Neural progenitor cell (in vitro differentiated cells): ENCODE measurements at regions not wholly inside any gene's neighbourhood (a gene's known extent, or its start where the extent isn't known, plus 50 kb on each side); places are given as distances from the start of the nearest gene placed in this dataset.

Source experiments
- DNase-seq: peaks from one replicate; pipeline ENCODE4 v3.0.0-alpha.2; 2016; ENCODE audit warnings: low spot score
- H2AFZ ChIP-seq: fragments of 200-600 bp; sonication (generic); replicated peaks from 2 replicates; pipeline ENCODE4 v1.6.1; 2016; ENCODE audit warnings: antibody characterized with exemption
- H3F3A ChIP-seq: fragments of 200-600 bp; sonication (generic); 2 replicates; pipeline ENCODE4 v1.6.1; 2016; ENCODE audit warnings: antibody characterized with exemption, low read depth
- H3K27ac ChIP-seq: fragments of 200-600 bp; sonication (generic); 2 replicates; pipeline ENCODE4 v1.5.1; 2016; ENCODE audit warnings: mild to moderate bottlenecking
- H3K27me3 ChIP-seq: fragments of 200-600 bp; sonication (generic); 2 replicates; pipeline ENCODE4 v1.6.1; 2016; ENCODE audit warnings: mild to moderate bottlenecking, moderate library complexity
- H3K36me3 ChIP-seq: fragments of 200-600 bp; sonication (generic); 2 replicates; pipeline ENCODE4 v1.5.1; 2016
- H3K4me1 ChIP-seq: fragments of 200-600 bp; sonication (generic); 2 replicates; pipeline ENCODE4 v1.6.1; 2016; ENCODE audit warnings: mixed run types
- H3K4me2 ChIP-seq: fragments of 200-600 bp; sonication (generic); 2 replicates; pipeline ENCODE4 v1.6.1; 2016
- H3K4me3 ChIP-seq: fragments of 200-600 bp; sonication (generic); 2 replicates; pipeline ENCODE4 v1.5.1; 2016
- H3K79me2 ChIP-seq: fragments of 200-600 bp; sonication (generic); 2 replicates; pipeline ENCODE4 v1.6.1; 2016; ENCODE audit warnings: low read depth
- H3K9ac ChIP-seq: fragments of 200-600 bp; sonication (generic); 2 replicates; pipeline ENCODE4 v1.6.1; 2016
- H3K9me3 ChIP-seq: fragments of 200-600 bp; sonication (generic); 2 replicates; pipeline ENCODE4 v1.5.1; 2016; ENCODE audit warnings: low read depth
- H4K20me1 ChIP-seq: fragments of 200-600 bp; sonication (generic); 2 replicates; pipeline ENCODE4 v1.6.1; 2016; ENCODE audit warnings: low read depth
- H3K27ac Mint-ChIP-seq: 3 replicates; pipeline ENCODE4 v1.8.0; 2021; ENCODE audit warnings: mixed read lengths
- H3K27me3 Mint-ChIP-seq: 2 replicates; pipeline ENCODE4 v1.8.0; 2022; ENCODE audit warnings: low read depth, mild to moderate bottlenecking, inconsistent platforms, moderate library complexity, mixed read lengths; ENCODE audit not compliant: insufficient read depth
- H3K36me3 Mint-ChIP-seq: 3 replicates; pipeline ENCODE4 v1.8.0; 2021; ENCODE audit warnings: mixed read lengths
- H3K4me1 Mint-ChIP-seq: 3 replicates; pipeline ENCODE4 v1.8.0; 2021; ENCODE audit warnings: mixed read lengths
- H3K4me3 Mint-ChIP-seq: 3 replicates; pipeline ENCODE4 v1.8.0; 2021; ENCODE audit warnings: mild to moderate bottlenecking, moderate library complexity, mixed read lengths
- H3K9me3 Mint-ChIP-seq: 3 replicates; pipeline ENCODE4 v1.8.0; 2020; ENCODE audit warnings: mixed read lengths
- CTCF ChIP-seq: fragments of 200-600 bp; sonication (generic); IDR thresholded peaks from 2 replicates; pipeline ENCODE4 v1.5.1; 2017; ENCODE audit warnings: antibody characterized with exemption, mild to moderate bottlenecking
- EZH2 ChIP-seq: fragments of 200-600 bp; sonication (generic); IDR thresholded peaks from 2 replicates; pipeline ENCODE4 v1.6.1; 2017; ENCODE audit warnings: antibody characterized with exemption, mild to moderate bottlenecking, moderate library complexity
- EZH2phosphoT487 ChIP-seq: fragments of 200-600 bp; sonication (generic); IDR thresholded peaks from 2 replicates; pipeline ENCODE4 v1.6.1; 2017; ENCODE audit warnings: antibody characterized with exemption

GRCh38 chr10:60453036-60453435 lies 63.4 kb upstream of the ANK3 start:
- peaks cover 10% of the 10 kb centered on the region for H3K4me1 Mint-ChIP-seq
- no peaks in the 10 kb centered on the region for H3F3A ChIP-seq
- H4K20me1 ChIP-seq, result no peaks in the 10 kb centered on the region
- H3K4me3 Mint-ChIP-seq, result no peak overlapping the region
- H3K27ac Mint-ChIP-seq, result no peak overlapping the region
- no peaks in the 10 kb centered on the region for H3K79me2 ChIP-seq
- no peaks in the 10 kb centered on the region for H3K36me3 Mint-ChIP-seq
- H3K27me3 Mint-ChIP-seq, result no peaks in the 10 kb centered on the region
- DNase-seq, result no peak
- no peaks in the 10 kb centered on the region for H3K27me3 ChIP-seq
- no peak overlapping the region for H3K4me2 ChIP-seq
- H3K9ac ChIP-seq, result no peak overlapping the region
- no peak overlapping the region for H3K27ac ChIP-seq
- H3K36me3 ChIP-seq, result no peaks in the 10 kb centered on the region
- no peak overlapping the region for H3K4me3 ChIP-seq
- H2AFZ ChIP-seq, result no peak overlapping the region
- H3K4me1 ChIP-seq, result peaks cover 10% of the 10 kb centered on the region
- no peaks in the 10 kb centered on the region for H3K9me3 Mint-ChIP-seq
- TF ChIP-seq EZH2phosphoT487 (no peak), EZH2 (no peak), CTCF (no peak)
- no peaks in the 10 kb centered on the region for H3K9me3 ChIP-seq

GRCh38 chr10:60450291-60450690 lies 60.6 kb upstream of the ANK3 start:
- Histone ChIP-seq H3K4me3 (no peak overlapping the region), H3K4me1 (peaks cover 14% of the 10 kb centered on the region), H3F3A (no peaks in the 10 kb centered on the region), H2AFZ (no peak overlapping the region), H3K9me3 (no peaks in the 10 kb centered on the region), H3K9ac (no peak overlapping the region), H3K27me3 (no peaks in the 10 kb centered on the region), H3K4me2 (no peak overlapping the region), H3K27ac (no peak overlapping the region), H3K79me2 (no peaks in the 10 kb centered on the region), H3K36me3 (no peaks in the 10 kb centered on the region), H4K20me1 (no peaks in the 10 kb centered on the region)
- no peak overlapping the region for H3K4me3 Mint-ChIP-seq
- no peak overlapping the region for H3K27ac Mint-ChIP-seq
- H3K36me3 Mint-ChIP-seq, result no peaks in the 10 kb centered on the region
- peaks cover 29% of the 10 kb centered on the region for H3K4me1 Mint-ChIP-seq
- no peak for DNase-seq
- no peaks in the 10 kb centered on the region for H3K9me3 Mint-ChIP-seq
- TF ChIP-seq EZH2 (no peak), EZH2phosphoT487 (no peak), CTCF (no peak)
- no peaks in the 10 kb centered on the region for H3K27me3 Mint-ChIP-seq

GRCh38 chr10:60448246-60448645 lies 58.6 kb upstream of the ANK3 start:
- DNase-seq, result no peak
- H3K9ac ChIP-seq, result no peak overlapping the region
- Mint-ChIP-seq H3K36me3 (no peaks in the 10 kb centered on the region), H3K27me3 (no peaks in the 10 kb centered on the region), H3K9me3 (no peaks in the 10 kb centered on the region), H3K27ac (no peak overlapping the region), H3K4me3 (no peak overlapping the region), H3K4me1 (peaks cover 24% of the 10 kb centered on the region)
- no peak for TF ChIP-seq EZH2
- no peak for TF ChIP-seq CTCF
- TF ChIP-seq EZH2phosphoT487, result no peak
- H3K4me1 ChIP-seq, result peaks cover 4% of the 10 kb centered on the region
- no peaks in the 10 kb centered on the region for H3K79me2 ChIP-seq
- no peaks in the 10 kb centered on the region for H4K20me1 ChIP-seq
- no peak overlapping the region for H2AFZ ChIP-seq
- no peak overlapping the region for H3K4me2 ChIP-seq
- no peaks in the 10 kb centered on the region for H3K27me3 ChIP-seq
- H3K36me3 ChIP-seq, result no peaks in the 10 kb centered on the region
- no peaks in the 10 kb centered on the region for H3K9me3 ChIP-seq
- no peak overlapping the region for H3K27ac ChIP-seq
- H3K4me3 ChIP-seq, result no peak overlapping the region
- no peaks in the 10 kb centered on the region for H3F3A ChIP-seq

- Histone ChIP-seq H3K4me3 (no peak overlapping the region), H3K9ac (no peak overlapping the region), H3K36me3 (no peaks in the 10 kb centered on the region), H3F3A (no peaks in the 10 kb centered on the region), H3K27me3 (no peaks in the 10 kb centered on the region), H3K9me3 (no peaks in the 10 kb centered on the region), H2AFZ (no peak overlapping the region), H3K4me1 (peaks cover 4% of the 10 kb centered on the region), H3K4me2 (no peak overlapping the region), H3K79me2 (no peaks in the 10 kb centered on the region), H3K27ac (no peak overlapping the region), H4K20me1 (no peaks in the 10 kb centered on the region)
- no peak for DNase-seq
- H3K36me3 Mint-ChIP-seq, result no peaks in the 10 kb centered on the region
- H3K27me3 Mint-ChIP-seq, result no peaks in the 10 kb centered on the region
- H3K27ac Mint-ChIP-seq, result no peak overlapping the region
- TF ChIP-seq EZH2phosphoT487 (no peak), CTCF (no peak), EZH2 (no peak)
- H3K4me3 Mint-ChIP-seq, result no peak overlapping the region
- H3K4me1 Mint-ChIP-seq, result peaks cover 24% of the 10 kb centered on the region
- H3K9me3 Mint-ChIP-seq, result no peaks in the 10 kb centered on the region
Observed at GRCh38 chr10:60446851-60447250, 57.2 kb upstream of the ANK3 start.
